ENCODE measurements at regions not wholly inside any gene's neighbourhood (a gene's known extent, or its start where the extent isn't known, plus 50 kb on each side); places are given as distances from the start of the nearest gene placed in this dataset.

GRCh38 chr1:244339776-244340175 lies 111.9 kb downstream of the ADSS2 start (continued):
- no peak for TF ChIP-seq LARP7 (IDR thresholded peaks at IDR 0.05)
- no peak for TF ChIP-seq PAX5 (IDR thresholded peaks at IDR 0.05; ENCODE audit: borderline replicate concordance, low read depth, low read length)
- no peak for TF ChIP-seq CHD1 (IDR thresholded peaks at IDR 0.05; ENCODE audit: low read depth, low read length)
- no peak for TF ChIP-seq MLLT1 (IDR thresholded peaks at IDR 0.05)
- no peak for TF ChIP-seq STAT3 (IDR thresholded peaks at IDR 0.05; ENCODE audit: low read depth, low read length)
- no peak for TF ChIP-seq E4F1 (IDR thresholded peaks at IDR 0.05; ENCODE audit: borderline replicate concordance, partially characterized antibody)
- TF ChIP-seq ZNF622 (IDR thresholded peaks at IDR 0.05): no peak
- TF ChIP-seq POU2F2 (IDR thresholded peaks at IDR 0.05; ENCODE audit: borderline replicate concordance, low read depth, low read length): no peak
- no peak for TF ChIP-seq NR2C2 (IDR thresholded peaks at IDR 0.05; ENCODE audit: borderline replicate concordance, control insufficient read depth, insufficient read length, low read depth)
- no peak for TF ChIP-seq SIX5 (IDR thresholded peaks at IDR 0.05; ENCODE audit: low read depth, low read length, severe bottlenecking)
- TF ChIP-seq SUPT20H (IDR thresholded peaks at IDR 0.05; ENCODE audit: borderline replicate concordance, control insufficient read depth, low read depth, low read length): no peak
